Spleen (tissue), 7 donors: ENCODE measurements at regions not wholly inside any gene's neighbourhood (a gene's known extent, or its start where the extent isn't known, plus 50 kb on each side); places are given as distances from the start of the nearest gene placed in this dataset.

Source experiments
- CTCF ChIP-seq, 11 experiments: fragments of 200-600 bp in 7 of 11; fragments of 450-650 bp in 4 of 11; sonication (generic) in 4 of 11; IDR thresholded peaks in 8 of 11; conservative IDR thresholded peaks in 3 of 11; 1 replicate in 7 of 11; 2 replicates in 4 of 11; pipeline versions ENCODE4 v1.4.0 to v1.8.0; 2016 to 2021; ENCODE audit warnings: antibody characterized with exemption in 11 of 11, inconsistent platforms in 4 of 11, mild to moderate bottlenecking in 1 of 11
- POLR2A ChIP-seq, 3 donors: fragments of 450-650 bp; IDR thresholded peaks; one replicate each; pipeline ENCODE4 v1.5.1; 2017; ENCODE audit warnings: antibody characterized with exemption in 3 of 3, mild to moderate bottlenecking in 1 of 3
- POLR2AphosphoS5 ChIP-seq, 3 donors: sonication (generic); formaldehyde crosslinking; IDR thresholded peaks; one replicate each; pipeline ENCODE4 v1.5.1; 2017; ENCODE audit warnings: antibody characterized with exemption in 3 of 3
- donor health status: DM: no; HTN: no; CAD: no; lungs with moderate emphysema.
- donor health status: DM: no; HTN: no; CAD: no.
- donor health status: DM: no; HTN: no; CAD: no.

- TF ChIP-seq CTCF (IDR thresholded peaks at IDR 0.05 in 8 of 11, conservative IDR thresholded peaks at IDR 0.05 in 3 of 11) (no peak), POLR2A (IDR thresholded peaks at IDR 0.05) (no peak), POLR2AphosphoS5 (IDR thresholded peaks at IDR 0.05) (no peak)
Observed at GRCh38 chr1:194184425-194184824, 998.0 kb upstream of the B3GALT2 start.
